CD14-positive monocyte (primary cell): ENCODE measurements at regions not wholly inside any gene's neighbourhood (a gene's known extent, or its start where the extent isn't known, plus 50 kb on each side); places are given as distances from the start of the nearest gene placed in this dataset.

Experiments used
- DNase-seq, 3 donors: peaks; one replicate each; pipeline ENCODE4 v3.0.0-alpha.2; 2011 to 2022
- H2AFZ ChIP-seq: 2 replicates; pipeline ENCODE4 v1.6.0; 2012; ENCODE audit warnings: mild to moderate bottlenecking, low read depth, low read length, inconsistent platforms; ENCODE audit not compliant: insufficient read depth, poor library complexity, severe bottlenecking
- H3K27ac ChIP-seq, 2 donors: 1 replicate in 1 of 2; 2 replicates in 1 of 2; pipeline ENCODE4 v1.5.1; 2012 to 2013; ENCODE audit warnings: low read length in 2 of 2, control low read depth in 1 of 2, inconsistent platforms in 1 of 2, low read depth in 1 of 2, mild to moderate bottlenecking in 1 of 2
- H3K27me3 ChIP-seq, 2 donors: one replicate each; pipeline versions ENCODE4 v1.6.0 to v1.6.1; 2011 to 2013; ENCODE audit warnings: low read length in 2 of 2; ENCODE audit not compliant: control insufficient read depth in 2 of 2, insufficient read depth in 2 of 2
- H3K36me3 ChIP-seq, 2 donors: replicated peaks in 1 of 2; 1 replicate in 1 of 2; 2 replicates in 1 of 2; pipeline versions ENCODE4 v1.5.1 to v1.6.1; 2012 to 2013; ENCODE audit warnings: low read length in 2 of 2, control low read depth in 1 of 2, inconsistent platforms in 1 of 2, mild to moderate bottlenecking in 1 of 2; ENCODE audit not compliant: insufficient read depth in 2 of 2, control insufficient read depth in 1 of 2
- H3K4me1 ChIP-seq, 2 donors: 1 replicate in 1 of 2; 2 replicates in 1 of 2; pipeline versions ENCODE4 v1.5.1 to v1.6.1; 2012 to 2013; ENCODE audit warnings: low read length in 2 of 2, control low read depth in 1 of 2, inconsistent platforms in 1 of 2, mild to moderate bottlenecking in 1 of 2, moderate library complexity in 1 of 2; ENCODE audit not compliant: insufficient read depth in 2 of 2, control insufficient read depth in 1 of 2
- H3K4me2 ChIP-seq: replicated peaks from 2 replicates; pipeline ENCODE3; 2012; ENCODE audit warnings: low read length, moderate library complexity, mild to moderate bottlenecking; ENCODE audit not compliant: poor library complexity, severe bottlenecking; ENCODE audit errors: extremely low read depth
- H3K4me3 ChIP-seq, 3 experiments: fragments of 200-600 bp in 1 of 3; sonication (generic) in 1 of 3; replicated peaks in 1 of 3; 1 replicate in 2 of 3; 2 replicates in 1 of 3; pipeline ENCODE4 v1.5.1; 2011 to 2013; ENCODE audit warnings: low read length in 3 of 3, mild to moderate bottlenecking in 3 of 3, control low read depth in 2 of 3, low read depth in 2 of 3, inconsistent platforms in 1 of 3, moderate library complexity in 1 of 3
- H3K79me2 ChIP-seq: 2 replicates; pipeline ENCODE4 v1.6.0; 2012; ENCODE audit warnings: mild to moderate bottlenecking, control low read depth, inconsistent platforms, low read length, moderate library complexity; ENCODE audit not compliant: insufficient read depth
- H3K9ac ChIP-seq: 2 replicates; pipeline ENCODE4 v1.6.0; 2017; ENCODE audit warnings: low read length, mild to moderate bottlenecking; ENCODE audit not compliant: insufficient read depth, poor library complexity, severe bottlenecking
- H3K9me3 ChIP-seq, 2 donors: replicated peaks in 1 of 2; 1 replicate in 1 of 2; 2 replicates in 1 of 2; pipeline versions ENCODE4 v1.5.1 to v1.6.1; 2012 to 2013; ENCODE audit warnings: low read length in 2 of 2, control low read depth in 1 of 2; ENCODE audit not compliant: control insufficient read depth in 1 of 2, insufficient read depth in 1 of 2
- H4K20me1 ChIP-seq: 2 replicates; pipeline ENCODE4 v1.6.0; 2012; ENCODE audit warnings: mild to moderate bottlenecking, low read length, control low read depth, moderate library complexity; ENCODE audit not compliant: insufficient read depth
- H3K27ac Mint-ChIP-seq, 7 donors: one replicate each; pipeline ENCODE4 v1.8.0; 2020; ENCODE audit warnings: mild to moderate bottlenecking in 7 of 7, mixed read lengths in 7 of 7, moderate library complexity in 6 of 7, inconsistent platforms in 2 of 7
- H3K27me3 Mint-ChIP-seq, 3 donors: one replicate each; pipeline ENCODE4 v1.8.0; 2021 to 2022; ENCODE audit warnings: low read depth in 3 of 3, mild to moderate bottlenecking in 3 of 3, mixed read lengths in 3 of 3, moderate library complexity in 3 of 3, inconsistent platforms in 1 of 3
- H3K36me3 Mint-ChIP-seq, 2 donors: one replicate each; pipeline ENCODE4 v1.8.0; 2020; ENCODE audit warnings: mixed read lengths in 2 of 2, inconsistent platforms in 1 of 2, mild to moderate bottlenecking in 1 of 2
- H3K4me1 Mint-ChIP-seq: one replicate; pipeline ENCODE4 v1.8.0; 2020; ENCODE audit warnings: mild to moderate bottlenecking, mixed read lengths
- H3K4me3 Mint-ChIP-seq, 2 donors: one replicate each; pipeline ENCODE4 v1.8.0; 2020; ENCODE audit warnings: mild to moderate bottlenecking in 2 of 2, mixed read lengths in 2 of 2, moderate library complexity in 1 of 2
- H3K9me3 Mint-ChIP-seq, 7 donors: one replicate each; pipeline ENCODE4 v1.8.0; 2020 to 2022; ENCODE audit warnings: mixed read lengths in 7 of 7, mild to moderate bottlenecking in 6 of 7, moderate library complexity in 6 of 7, inconsistent platforms in 2 of 7
- WGBS: methylation state at CpG from one replicate; pipeline ENCODE4 v1.1.5; 2013; ENCODE audit warnings: missing lambda C conversion rate; ENCODE audit not compliant: insufficient coverage; 5-methylcytosine and 5-hydroxymethylcytosine counted together
- intact Hi-C, 2 donors: fragments of 100-400 bp; cut with micrococcal nuclease; formaldehyde crosslinking; loops; one replicate each; pipeline versions ENCODE4 v1.15.0 to v1.15.1; 2023
- TF ChIP-seq, protein P1 (sequence below): fragments of 200-600 bp; IDR thresholded peaks from one replicate; pipeline ENCODE4 v1.8.0; 2022; ENCODE audit warnings: antibody characterized with exemption, mild to moderate bottlenecking

DNA sequence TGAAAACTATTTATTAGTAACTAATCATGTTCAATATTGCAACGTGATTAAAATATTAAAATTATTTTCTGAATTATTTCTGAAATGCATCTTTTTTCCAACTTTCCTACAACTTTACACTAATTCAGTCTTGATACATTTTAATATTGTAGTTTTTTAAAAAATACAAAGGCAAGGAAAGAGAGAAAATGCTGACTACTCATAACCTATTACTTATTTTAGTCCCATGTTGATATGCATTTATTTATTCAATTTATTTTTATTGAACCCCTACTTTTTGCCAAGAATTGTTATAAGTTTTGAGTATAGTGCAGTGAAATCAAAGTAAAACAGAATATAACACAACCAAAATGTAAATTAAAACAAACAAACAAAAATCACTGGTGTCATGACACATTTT, 978.2 kb downstream of the CDH9 start:
- Mint-ChIP-seq H3K36me3 (no peaks in the 10 kb centered on the region), H3K27ac (no peak overlapping the region), H3K4me3 (no peak overlapping the region), H3K4me1 (no peaks in the 10 kb centered on the region), H3K9me3 (peaks cover 0 to 7% (median 4%) of the 10 kb centered on the region in 7 donors), H3K27me3 (peaks cover 0 to 3% (median 0%) of the 10 kb centered on the region in 3 donors)
- no peak overlapping the region for H3K9ac ChIP-seq
- no peak overlapping the region for H2AFZ ChIP-seq
- no peak overlapping the region for H3K4me2 ChIP-seq
- no CpG with 5 or more reads among the region's 1 CpG for WGBS
- H3K27ac ChIP-seq, result no peak overlapping the region
- DNase-seq, result no peak
- no peak overlapping the region for H3K4me3 ChIP-seq
- H4K20me1 ChIP-seq, result no peaks in the 10 kb centered on the region
- TF ChIP-seq, protein P1, sequence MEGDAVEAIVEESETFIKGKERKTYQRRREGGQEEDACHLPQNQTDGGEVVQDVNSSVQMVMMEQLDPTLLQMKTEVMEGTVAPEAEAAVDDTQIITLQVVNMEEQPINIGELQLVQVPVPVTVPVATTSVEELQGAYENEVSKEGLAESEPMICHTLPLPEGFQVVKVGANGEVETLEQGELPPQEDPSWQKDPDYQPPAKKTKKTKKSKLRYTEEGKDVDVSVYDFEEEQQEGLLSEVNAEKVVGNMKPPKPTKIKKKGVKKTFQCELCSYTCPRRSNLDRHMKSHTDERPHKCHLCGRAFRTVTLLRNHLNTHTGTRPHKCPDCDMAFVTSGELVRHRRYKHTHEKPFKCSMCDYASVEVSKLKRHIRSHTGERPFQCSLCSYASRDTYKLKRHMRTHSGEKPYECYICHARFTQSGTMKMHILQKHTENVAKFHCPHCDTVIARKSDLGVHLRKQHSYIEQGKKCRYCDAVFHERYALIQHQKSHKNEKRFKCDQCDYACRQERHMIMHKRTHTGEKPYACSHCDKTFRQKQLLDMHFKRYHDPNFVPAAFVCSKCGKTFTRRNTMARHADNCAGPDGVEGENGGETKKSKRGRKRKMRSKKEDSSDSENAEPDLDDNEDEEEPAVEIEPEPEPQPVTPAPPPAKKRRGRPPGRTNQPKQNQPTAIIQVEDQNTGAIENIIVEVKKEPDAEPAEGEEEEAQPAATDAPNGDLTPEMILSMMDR, result no peak
- H3K79me2 ChIP-seq, result no peaks in the 10 kb centered on the region
- intact Hi-C loops, result no loop called here
- H3K4me1 ChIP-seq, result no peaks in the 10 kb centered on the region
- H3K9me3 ChIP-seq, result no peaks in the 10 kb centered on the region
- no peaks in the 10 kb centered on the region for H3K27me3 ChIP-seq
- H3K36me3 ChIP-seq, result no peaks in the 10 kb centered on the region

DNA sequence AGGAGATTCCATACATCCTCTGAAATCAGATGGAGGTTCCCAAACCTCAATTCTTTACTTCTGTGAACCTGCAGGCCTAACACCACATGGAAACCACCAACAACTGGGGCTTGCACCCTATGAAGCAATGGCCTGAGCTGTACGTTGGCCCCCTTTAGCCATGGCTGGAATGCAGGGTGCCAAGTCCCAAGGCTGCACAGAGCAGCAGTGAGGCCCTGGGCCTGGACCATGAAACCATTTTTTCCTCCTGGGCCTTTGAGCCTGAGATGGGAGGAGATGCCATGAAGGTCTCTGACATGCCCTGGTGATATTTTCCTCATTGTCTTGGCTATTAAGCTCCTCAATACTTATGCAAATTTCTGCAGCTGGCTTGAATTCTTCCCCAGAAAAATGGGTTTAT, 983.8 kb downstream of the CDH9 start:
- no peak overlapping the region for H3K4me2 ChIP-seq
- H3K4me3 Mint-ChIP-seq, result no peak overlapping the region
- intact Hi-C loops, result no loop called here
- no peak overlapping the region for H3K9ac ChIP-seq
- no peak overlapping the region for H2AFZ ChIP-seq
- H3K4me1 ChIP-seq, result no peaks in the 10 kb centered on the region
- DNase-seq, result no peak
- no peaks in the 10 kb centered on the region for H3K79me2 ChIP-seq
- no peaks in the 10 kb centered on the region for H3K36me3 ChIP-seq
- WGBS, result 70% methylated on average over 1 of the region's 1 CpG
- H3K27ac ChIP-seq, result no peak overlapping the region
- no peaks in the 10 kb centered on the region for H3K4me1 Mint-ChIP-seq
- peaks cover 3 to 7% of the 10 kb centered on the region in 2 donors for H3K9me3 ChIP-seq
- no peaks in the 10 kb centered on the region for H3K36me3 Mint-ChIP-seq
- H3K27me3 Mint-ChIP-seq, result peaks cover 0 to 4% (median 0%) of the 10 kb centered on the region in 3 donors
- TF ChIP-seq, protein P1, result no peak
- H3K27me3 ChIP-seq, result no peaks in the 10 kb centered on the region
- no peak overlapping the region for H3K4me3 ChIP-seq
- peaks cover 0 to 13% (median 5%) of the 10 kb centered on the region in 7 donors for H3K9me3 Mint-ChIP-seq
- H4K20me1 ChIP-seq, result no peaks in the 10 kb centered on the region
- H3K27ac Mint-ChIP-seq, result no peak overlapping the region
